Neural crest cell (in vitro differentiated cells): ENCODE measurements at regions not wholly inside any gene's neighbourhood (a gene's known extent, or its start where the extent isn't known, plus 50 kb on each side); places are given as distances from the start of the nearest gene placed in this dataset.

ENCODE experiments used
- DNase-seq: peaks from one replicate; pipeline ENCODE4 v3.0.0; 2021; ENCODE audit warnings: low read depth, mixed read lengths, low spot score
- H3K27ac Mint-ChIP-seq: one replicate; pipeline ENCODE4 v1.8.0; 2021; ENCODE audit warnings: mild to moderate bottlenecking, mixed read lengths; ENCODE audit not compliant: unreplicated experiment
- H3K27me3 Mint-ChIP-seq: 2 replicates; pipeline ENCODE4 v1.8.0; 2021; ENCODE audit warnings: low read depth, mild to moderate bottlenecking, mixed read lengths
- H3K36me3 Mint-ChIP-seq: 2 replicates; pipeline ENCODE4 v1.8.0; 2021; ENCODE audit warnings: low read depth, mild to moderate bottlenecking, mixed read lengths
- H3K4me1 Mint-ChIP-seq: 2 replicates; pipeline ENCODE4 v1.8.0; 2021; ENCODE audit warnings: mixed read lengths
- H3K4me3 Mint-ChIP-seq: one replicate; pipeline ENCODE4 v1.8.0; 2021; ENCODE audit warnings: mild to moderate bottlenecking, mixed read lengths
- H3K9me3 Mint-ChIP-seq: 2 replicates; pipeline ENCODE4 v1.8.0; 2021; ENCODE audit warnings: mixed read lengths
- CTCF ChIP-seq: fragments of 200-600 bp; sonication (generic); conservative IDR thresholded peaks from 2 replicates; pipeline ENCODE4 v1.5.0; 2021; ENCODE audit warnings: antibody characterized with exemption, mild to moderate bottlenecking

GRCh38 chr16:51497541-51498211, 346.6 kb upstream of the SALL1 start:
- Mint-ChIP-seq H3K27ac (no peak overlapping the region), H3K27me3 (no peaks in the 10 kb centered on the region), H3K9me3 (no peaks in the 10 kb centered on the region), H3K4me1 (peaks cover 18% of the 10 kb centered on the region), H3K36me3 (no peaks in the 10 kb centered on the region), H3K4me3 (no peak overlapping the region)
- no peak for TF ChIP-seq CTCF
- DNase-seq: no peak

- H3K4me1 Mint-ChIP-seq: peaks cover 30% of the 10 kb centered on the region
- H3K36me3 Mint-ChIP-seq: peaks cover 3% of the 10 kb centered on the region
- H3K27me3 Mint-ChIP-seq: no peaks in the 10 kb centered on the region
- DNase-seq: no peak
- no peak for TF ChIP-seq CTCF
- H3K4me3 Mint-ChIP-seq: no peak overlapping the region
- peak overlapping the region; percentile 13 for H3K27ac Mint-ChIP-seq
- H3K9me3 Mint-ChIP-seq: no peaks in the 10 kb centered on the region
Observed at GRCh38 chr16:51490866-51491265, 339.8 kb upstream of the SALL1 start.

GRCh38 chr16:51487880-51488279, 336.8 kb upstream of the SALL1 start:
- Mint-ChIP-seq H3K4me1 (peaks cover 14% of the 10 kb centered on the region), H3K4me3 (no peak overlapping the region), H3K27ac (no peak overlapping the region), H3K27me3 (no peaks in the 10 kb centered on the region), H3K36me3 (peaks cover 9% of the 10 kb centered on the region), H3K9me3 (peaks cover 4% of the 10 kb centered on the region)
- no peak for DNase-seq
- TF ChIP-seq CTCF: no peak

- Mint-ChIP-seq H3K9me3 (peaks cover 6% of the 10 kb centered on the region), H3K4me1 (peaks cover under 1% of the 10 kb centered on the region), H3K27me3 (no peaks in the 10 kb centered on the region), H3K27ac (no peak overlapping the region), H3K36me3 (peaks cover 2% of the 10 kb centered on the region), H3K4me3 (no peak overlapping the region)
- no peak for TF ChIP-seq CTCF
- no peak for DNase-seq
Observed at GRCh38 chr16:51474414-51475091, 323.5 kb upstream of the SALL1 start.

- H3K27me3 Mint-ChIP-seq: no peaks in the 10 kb centered on the region
- H3K27ac Mint-ChIP-seq: no peak overlapping the region
- no peak overlapping the region for H3K4me3 Mint-ChIP-seq
- H3K9me3 Mint-ChIP-seq: peaks cover 6% of the 10 kb centered on the region
- TF ChIP-seq CTCF: no peak
- H3K36me3 Mint-ChIP-seq: peaks cover 2% of the 10 kb centered on the region
- H3K4me1 Mint-ChIP-seq: peaks cover 10% of the 10 kb centered on the region
- no peak for DNase-seq
Observed at GRCh38 chr16:51473091-51473490, 322.0 kb upstream of the SALL1 start.
